Gastroesophageal sphincter (tissue), 4 donors: ENCODE measurements at regions not wholly inside any gene's neighbourhood (a gene's known extent, or its start where the extent isn't known, plus 50 kb on each side); places are given as distances from the start of the nearest gene placed in this dataset.

ENCODE experiments used
- ATAC-seq: fragments of 150-250 bp; one replicate; pipeline ENCODE4 v1.9.1; 2016; ENCODE audit warnings: mild to moderate bottlenecking, moderate library complexity
- H3K27ac ChIP-seq, 4 donors: fragments of 200-600 bp; sonication (generic) in 3 of 4; 1 replicate in 3 of 4; 2 replicates in 1 of 4; pipeline ENCODE4 v1.5.1; 2016 to 2019
- H3K27me3 ChIP-seq: fragments of 200-600 bp; sonication (generic); one replicate; pipeline ENCODE4 v1.5.1; 2019
- H3K36me3 ChIP-seq, 2 donors: fragments of 200-600 bp; sonication (generic); one replicate each; pipeline ENCODE4 v1.5.1; 2019; ENCODE audit warnings: control low read depth in 1 of 2
- H3K4me1 ChIP-seq, 3 donors: fragments of 200-600 bp; sonication (generic); 1 replicate in 2 of 3; 2 replicates in 1 of 3; pipeline ENCODE4 v1.5.1; 2016 to 2019; ENCODE audit warnings: control low read depth in 2 of 3
- H3K4me3 ChIP-seq, 2 donors: fragments of 200-600 bp; sonication (generic); one replicate each; pipeline ENCODE4 v1.5.1; 2019; ENCODE audit warnings: mild to moderate bottlenecking in 1 of 2, moderate library complexity in 1 of 2
- H3K9me3 ChIP-seq, 3 donors: fragments of 200-600 bp; sonication (generic); one replicate each; pipeline ENCODE4 v1.5.1; 2017 to 2019; ENCODE audit warnings: control low read depth in 2 of 3
- CTCF ChIP-seq, 4 experiments: fragments of 200-600 bp in 2 of 4; fragments of 450-650 bp in 2 of 4; sonication (generic) in 1 of 4; IDR thresholded peaks; one replicate each; pipeline ENCODE4 v1.5.1; 2017 to 2019; ENCODE audit warnings: antibody characterized with exemption in 4 of 4, mild to moderate bottlenecking in 2 of 4, moderate library complexity in 2 of 4
- EP300 ChIP-seq: sonication (generic); formaldehyde crosslinking; IDR thresholded peaks from one replicate; pipeline ENCODE4 v1.6.1; 2017; ENCODE audit warnings: antibody characterized with exemption, mild to moderate bottlenecking
- POLR2A ChIP-seq, 2 donors: fragments of 450-650 bp; IDR thresholded peaks; one replicate each; pipeline ENCODE4 v1.6.1; 2017; ENCODE audit warnings: antibody characterized with exemption in 2 of 2, mild to moderate bottlenecking in 2 of 2, moderate library complexity in 1 of 2
- POLR2AphosphoS5 ChIP-seq: sonication (generic); formaldehyde crosslinking; IDR thresholded peaks from one replicate; pipeline ENCODE4 v1.6.1; 2017; ENCODE audit warnings: antibody characterized with exemption
- WGBS, 2 donors: methylation state at CpG; one replicate each; pipeline ENCODE4 v1.1.5; 2018; ENCODE audit warnings: low coverage in 1 of 2; 5-methylcytosine and 5-hydroxymethylcytosine counted together

- Histone ChIP-seq H3K36me3 (no peaks in the 10 kb centered on the region), H3K4me3 (no peak overlapping the region), H3K4me1 (no peaks in the 10 kb centered on the region), H3K9me3 (no peaks in the 10 kb centered on the region), H3K27me3 (no peaks in the 10 kb centered on the region), H3K27ac (no peak overlapping the region)
- TF ChIP-seq POLR2A (IDR thresholded peaks at IDR 0.05) (no peak), POLR2AphosphoS5 (no peak), EP300 (no peak), CTCF (IDR thresholded peaks at IDR 0.05) (no peak)
- ATAC-seq: no peak
Observed at GRCh38 chr4:59369229-59369628, 1830.9 kb upstream of the ADGRL3 start.

- Histone ChIP-seq H3K4me3 (no peak overlapping the region), H3K27me3 (no peaks in the 10 kb centered on the region), H3K27ac (no peak overlapping the region), H3K9me3 (no peaks in the 10 kb centered on the region), H3K36me3 (no peaks in the 10 kb centered on the region), H3K4me1 (no peaks in the 10 kb centered on the region)
- TF ChIP-seq CTCF (IDR thresholded peaks at IDR 0.05) (no peak), EP300 (no peak), POLR2A (IDR thresholded peaks at IDR 0.05) (no peak), POLR2AphosphoS5 (no peak)
- 73% methylated on average over 3 of the region's 3 CpGs; no CpG with 5 or more reads in 1 of the 2 donors for WGBS, 2 donors
- ATAC-seq: no peak
Observed at GRCh38 chr4:59374416-59374815, 1825.7 kb upstream of the ADGRL3 start.

GRCh38 chr4:59380841-59381366 is 1819.2 kb upstream of the ADGRL3 start:
- TF ChIP-seq POLR2A (IDR thresholded peaks at IDR 0.05) (no peak), EP300 (no peak), POLR2AphosphoS5 (no peak), CTCF (IDR thresholded peaks at IDR 0.05) (no peak)
- Histone ChIP-seq H3K9me3 (no peaks in the 10 kb centered on the region), H3K4me3 (no peak overlapping the region), H3K4me1 (no peaks in the 10 kb centered on the region), H3K36me3 (no peaks in the 10 kb centered on the region), H3K27me3 (no peaks in the 10 kb centered on the region), H3K27ac (no peak overlapping the region)
- 80 to 82% methylated on average over 2 of the region's 2 CpGs for WGBS, 2 donors
- ATAC-seq: no peak

GRCh38 chr4:59381591-59381990 is 1818.5 kb upstream of the ADGRL3 start:
- Histone ChIP-seq H3K4me3 (no peak overlapping the region), H3K36me3 (no peaks in the 10 kb centered on the region), H3K9me3 (no peaks in the 10 kb centered on the region), H3K27me3 (no peaks in the 10 kb centered on the region), H3K4me1 (no peaks in the 10 kb centered on the region), H3K27ac (no peak overlapping the region)
- ATAC-seq: no peak
- TF ChIP-seq POLR2A (IDR thresholded peaks at IDR 0.05) (no peak), CTCF (IDR thresholded peaks at IDR 0.05) (no peak), POLR2AphosphoS5 (no peak), EP300 (no peak)
- WGBS, 2 donors: 89 to 90% methylated on average over 2 of the region's 2 CpGs

- whole genome bisulfite sequencing, 2 donors: 81 to 91% methylated on average over 7 of the region's 7 CpGs
Observed at GRCh38 chr4:59387759-59388758, 1812.1 kb upstream of the ADGRL3 start.

More at GRCh38 chr4:59387759-59388758, 1812.1 kb upstream of the ADGRL3 start:
- Histone ChIP-seq H3K4me3 (no peak overlapping the region), H3K9me3 (peaks cover 0 to 5% (median 0%) of the 10 kb centered on the region in 3 donors), H3K36me3 (no peaks in the 10 kb centered on the region), H3K4me1 (no peaks in the 10 kb centered on the region), H3K27ac (no peak overlapping the region), H3K27me3 (no peaks in the 10 kb centered on the region)
- ATAC-seq: no peak
- TF ChIP-seq POLR2AphosphoS5: no peak
- no peak for TF ChIP-seq EP300
- no peak for TF ChIP-seq POLR2A (IDR thresholded peaks at IDR 0.05)
- no peak for TF ChIP-seq CTCF (IDR thresholded peaks at IDR 0.05)
